Mucosa of descending colon (tissue), 3 donors: ENCODE measurements at regions not wholly inside any gene's neighbourhood (a gene's known extent, or its start where the extent isn't known, plus 50 kb on each side); places are given as distances from the start of the nearest gene placed in this dataset.

ENCODE experiments used
- ATAC-seq: fragments of 200-7000 bp; cut with Tn5 transposase; one replicate; pipeline ENCODE4 v1.9.1; 2020; ENCODE audit warnings: mild to moderate bottlenecking, moderate library complexity
- DNase-seq, 3 donors: peaks; one replicate each; pipeline ENCODE4 v3.0.0-alpha.2; 2020
- H3K36me3 ChIP-seq: fragments of 200-600 bp; one replicate; pipeline ENCODE4 v1.8.0; 2021; ENCODE audit warnings: low read depth, mild to moderate bottlenecking
- H3K4me1 ChIP-seq: fragments of 200-600 bp; one replicate; pipeline ENCODE4 v1.8.0; 2021; ENCODE audit warnings: low read depth, mild to moderate bottlenecking
- H3K4me3 ChIP-seq: fragments of 200-600 bp; one replicate; pipeline ENCODE4 v1.8.0; 2021; ENCODE audit warnings: mild to moderate bottlenecking
- H3K9me3 ChIP-seq: fragments of 200-600 bp; one replicate; pipeline ENCODE4 v1.8.0; 2021; ENCODE audit warnings: mild to moderate bottlenecking
- CTCF ChIP-seq: fragments of 200-600 bp; IDR thresholded peaks from one replicate; pipeline ENCODE4 v1.8.0; 2022; ENCODE audit warnings: antibody characterized with exemption, mild to moderate bottlenecking
- intact Hi-C, 2 donors: fragments of 100-400 bp; cut with DNase I in 1 of 2; cut with micrococcal nuclease in 1 of 2; formaldehyde crosslinking; loops; one replicate each; pipeline versions ENCODE4 v1.11.0 to v1.11.1; 2022; cut with DNase I, micrococcal nuclease
- donor health status: DM: no; HTN: no; CAD: no; lungs with moderate emphysema.
- donor health status: DM: no; HTN: no; CAD: no.
- donor health status: DM: no; HTN: yes; CAD: no.

GRCh38 chr9:13616491-13617035, 337.1 kb upstream of the MPDZ start:
- DNase-seq (no peak), ATAC-seq (no peak)
- Histone ChIP-seq H3K36me3 (no peaks in the 10 kb centered on the region), H3K9me3 (no peaks in the 10 kb centered on the region), H3K4me1 (no peaks in the 10 kb centered on the region), H3K4me3 (no peak overlapping the region)
- intact Hi-C loops, result no loop called here
- TF ChIP-seq CTCF, result no peak

- Histone ChIP-seq H3K9me3 (no peaks in the 10 kb centered on the region), H3K36me3 (no peaks in the 10 kb centered on the region), H3K4me3 (no peak overlapping the region), H3K4me1 (no peaks in the 10 kb centered on the region)
- DNase-seq, result no peak
- intact Hi-C loops, result no loop called here
- no peak for ATAC-seq
- TF ChIP-seq CTCF, result no peak
Observed at GRCh38 chr9:13615660-13616490, 336.4 kb upstream of the MPDZ start.

- Histone ChIP-seq H3K4me3 (no peak overlapping the region), H3K4me1 (no peaks in the 10 kb centered on the region), H3K9me3 (no peaks in the 10 kb centered on the region), H3K36me3 (no peaks in the 10 kb centered on the region)
- intact Hi-C loops, result no loop called here
- ATAC-seq, result no peak
- no peak for TF ChIP-seq CTCF
- DNase-seq, result no peak
Observed at GRCh38 chr9:13614060-13614459, 334.6 kb upstream of the MPDZ start.

- no peak overlapping the region for H3K4me3 ChIP-seq
- intact Hi-C loops, result no loop called here
- no peak for DNase-seq
- no peaks in the 10 kb centered on the region for H3K36me3 ChIP-seq
- no peaks in the 10 kb centered on the region for H3K4me1 ChIP-seq
- H3K9me3 ChIP-seq, result no peaks in the 10 kb centered on the region
- TF ChIP-seq CTCF, result no peak
- ATAC-seq, result no peak
Observed at GRCh38 chr9:13613296-13613695, 333.8 kb upstream of the MPDZ start.

GRCh38 chr9:13608451-13608850, 329.0 kb upstream of the MPDZ start:
- Histone ChIP-seq H3K9me3 (no peaks in the 10 kb centered on the region), H3K4me1 (no peaks in the 10 kb centered on the region), H3K36me3 (no peaks in the 10 kb centered on the region), H3K4me3 (no peak overlapping the region)
- no peak for TF ChIP-seq CTCF
- DNase-seq, result no peak
- intact Hi-C loops, result no loop called here
- no peak for ATAC-seq
